NOMO-1 (cell line): ENCODE measurements at regions not wholly inside any gene's neighbourhood (a gene's known extent, or its start where the extent isn't known, plus 50 kb on each side); places are given as distances from the start of the nearest gene placed in this dataset.
"Not testable (repeated sequence)": the region's sequence is repeated elsewhere in the genome, so short reads cannot be mapped to it uniquely, and the experiment has no call there.

Source experiments
- DNase-seq, 2 experiments: peaks; one replicate each; lab custom pipeline; 2025; ENCODE audit not compliant: unreplicated experiment in 2 of 2; lab: John Stamatoyannopoulos, UW

DNA sequence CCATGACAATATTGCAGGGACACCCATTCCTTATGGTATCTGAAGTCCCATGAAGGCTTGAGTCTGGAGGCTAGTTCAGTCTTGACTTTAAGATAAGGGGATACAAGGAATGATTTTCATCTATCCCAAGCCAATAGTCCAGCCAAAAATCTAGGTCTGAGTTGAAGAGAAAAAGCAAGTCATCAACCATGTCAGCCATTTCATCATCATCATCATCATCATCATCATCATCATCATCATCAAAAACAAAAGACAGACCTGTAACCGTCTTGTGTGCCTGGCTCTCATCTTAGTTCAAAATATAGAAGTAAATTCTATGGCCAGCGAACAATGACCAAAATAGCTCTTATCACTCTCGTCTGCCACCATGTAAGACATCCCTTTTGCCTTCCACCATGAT, 59.5 kb upstream of the FAM90A26 start:
- DNase-seq, result not testable (repeated sequence)

DNA sequence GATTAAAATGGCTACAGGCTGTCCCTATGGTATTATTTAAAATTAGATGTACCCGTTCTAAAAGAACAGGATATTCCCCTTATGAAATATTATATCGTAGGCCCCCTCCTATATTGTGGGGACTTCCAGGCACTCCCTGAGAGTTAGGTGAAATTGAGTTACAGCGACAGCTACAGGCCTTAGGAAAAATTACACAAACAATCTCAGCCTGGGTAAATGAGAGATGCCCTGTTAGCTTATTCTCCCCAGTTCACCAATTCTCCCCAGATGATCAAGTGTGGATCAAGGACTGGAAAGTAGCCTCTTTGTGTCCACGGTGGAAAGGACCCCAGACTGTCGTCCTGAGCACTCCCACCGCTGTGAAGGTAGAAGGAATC, 67.1 kb upstream of the FAM90A26 start:
- not testable (repeated sequence) for DNase-seq

DNA sequence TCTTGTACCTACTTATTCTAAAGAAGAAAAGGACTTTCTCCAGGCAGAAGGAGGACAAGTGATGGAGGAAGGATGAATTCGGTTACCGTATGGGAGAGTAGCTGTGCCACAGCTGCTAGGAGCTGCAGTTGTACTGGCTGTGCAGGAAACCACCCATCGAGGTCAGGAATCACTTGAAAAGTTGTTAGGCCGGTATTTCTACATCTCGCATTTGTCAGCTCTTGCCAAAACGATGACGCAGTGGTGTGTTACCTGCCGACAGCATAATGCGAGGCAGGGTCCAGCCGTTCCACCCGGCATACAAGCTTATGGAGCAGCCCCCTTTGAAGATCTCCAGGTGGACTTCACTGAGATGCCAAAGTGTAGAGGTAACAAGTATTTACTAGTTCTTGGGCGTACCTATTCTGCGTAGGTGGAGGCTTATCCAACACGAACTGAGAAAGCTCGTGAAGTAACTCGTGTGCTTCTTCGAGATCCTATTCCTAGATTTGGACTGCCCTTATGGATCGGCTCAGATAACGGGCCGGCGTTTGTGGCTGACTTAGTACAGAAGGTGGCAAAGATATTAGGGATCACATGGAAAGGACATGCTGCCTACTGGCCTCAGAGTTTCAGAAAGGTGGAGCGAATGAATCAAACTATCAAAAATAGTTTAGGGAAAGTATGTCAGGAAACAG, 67.6 kb upstream of the FAM90A26 start:
- DNase-seq, result not testable (repeated sequence)

DNA sequence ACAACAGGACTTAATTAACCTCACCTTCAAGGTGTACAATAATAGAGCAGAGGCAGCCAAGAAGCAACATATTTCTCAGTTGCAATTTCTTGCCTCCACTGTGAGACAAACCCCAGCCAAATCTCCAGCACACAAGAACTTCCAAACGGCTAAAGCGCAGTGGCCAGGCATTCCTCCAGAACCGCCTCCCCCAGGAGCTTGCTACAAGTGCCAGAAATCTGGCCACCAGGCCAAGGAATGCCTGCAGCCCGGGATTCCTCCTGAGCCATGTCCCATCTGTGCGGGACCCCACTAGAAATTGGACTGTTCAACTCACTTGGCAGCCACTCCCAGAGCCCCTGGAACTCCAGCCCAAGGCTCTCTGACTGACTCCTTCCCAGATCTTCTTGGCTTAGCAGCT, 73.9 kb upstream of the FAM90A26 start:
- DNase-seq, result not testable (repeated sequence)

DNA sequence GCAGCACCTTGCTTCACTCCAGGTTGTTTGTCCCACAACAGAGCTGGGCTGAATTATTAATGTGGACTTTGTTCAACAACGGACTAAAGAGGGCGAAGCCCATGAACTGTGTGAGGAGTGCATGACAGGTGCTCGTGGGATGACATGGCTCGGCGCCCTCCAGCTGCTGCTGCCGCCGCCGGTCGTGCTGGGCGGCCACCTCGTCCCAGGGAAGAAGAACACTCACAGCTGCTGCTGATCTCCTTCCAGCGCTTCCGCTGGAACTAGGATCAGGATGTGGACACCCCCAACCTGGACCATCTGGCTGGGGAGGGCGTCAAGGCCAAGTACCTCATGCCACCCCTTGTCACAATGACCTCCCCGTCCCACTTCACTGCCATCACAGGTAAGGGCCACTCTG, 91.4 kb upstream of the FAM90A26 start:
- not testable (repeated sequence) for DNase-seq

DNA sequence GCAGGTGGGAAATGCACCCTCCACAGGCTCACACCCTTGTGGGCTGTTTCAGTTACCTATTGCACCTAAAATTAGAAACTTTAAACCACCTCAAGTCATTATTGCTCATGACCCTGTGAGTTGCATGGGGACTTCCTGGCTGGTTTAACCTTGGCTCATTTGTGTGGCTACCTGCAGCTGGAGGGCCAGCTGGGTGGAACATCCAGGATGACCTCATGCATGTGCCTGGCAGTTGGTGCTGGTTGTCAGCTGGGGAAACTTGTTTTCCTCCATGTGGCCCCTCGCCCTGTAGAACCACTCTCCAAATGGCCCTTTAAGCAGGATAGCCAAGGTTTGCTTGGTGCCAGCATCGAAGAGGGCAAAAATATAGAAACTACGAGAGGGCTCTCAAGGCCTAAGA, 93.2 kb upstream of the FAM90A26 start:
- DNase-seq, result not testable (repeated sequence)

DNA sequence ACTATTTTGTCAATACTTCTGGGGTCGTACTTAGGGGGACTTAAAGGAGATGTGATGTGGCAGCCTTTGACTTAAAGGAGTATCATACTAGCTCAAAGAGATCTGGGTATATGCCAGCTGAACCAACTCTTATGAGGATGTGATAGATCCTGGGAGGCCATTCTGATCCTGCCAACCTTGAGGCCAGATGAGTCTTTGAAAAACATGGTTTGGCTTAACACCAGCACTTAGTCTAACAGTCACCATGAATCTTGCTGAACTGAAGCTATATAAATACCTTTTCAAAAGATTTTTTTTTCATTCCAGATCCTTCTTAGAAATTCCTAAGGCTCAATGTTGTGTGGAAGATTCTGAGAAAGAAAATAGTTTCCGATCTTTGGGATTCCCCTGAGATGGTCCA, 93.7 kb upstream of the FAM90A26 start:
- DNase-seq, result not testable (repeated sequence)

DNA sequence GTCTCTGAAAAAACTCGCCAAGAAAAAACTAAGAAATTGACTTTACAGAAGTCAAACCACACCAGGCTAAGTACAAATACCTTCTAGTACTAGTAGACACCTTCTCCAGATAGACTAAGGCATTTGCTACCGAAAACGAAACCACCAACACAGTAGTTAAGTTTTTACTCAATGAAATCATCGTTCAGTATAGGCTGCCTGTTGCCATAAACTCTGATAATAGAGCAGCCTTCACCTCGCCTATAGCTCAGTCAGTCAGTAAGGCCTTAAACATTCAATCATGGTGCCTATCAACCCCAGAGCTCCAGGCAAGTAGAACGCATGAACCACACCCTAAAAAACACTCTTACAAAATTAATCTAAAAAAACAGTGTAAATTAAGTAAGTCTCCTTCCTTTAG, 96.8 kb upstream of the FAM90A26 start:
- DNase-seq, result not testable (repeated sequence)

DNA sequence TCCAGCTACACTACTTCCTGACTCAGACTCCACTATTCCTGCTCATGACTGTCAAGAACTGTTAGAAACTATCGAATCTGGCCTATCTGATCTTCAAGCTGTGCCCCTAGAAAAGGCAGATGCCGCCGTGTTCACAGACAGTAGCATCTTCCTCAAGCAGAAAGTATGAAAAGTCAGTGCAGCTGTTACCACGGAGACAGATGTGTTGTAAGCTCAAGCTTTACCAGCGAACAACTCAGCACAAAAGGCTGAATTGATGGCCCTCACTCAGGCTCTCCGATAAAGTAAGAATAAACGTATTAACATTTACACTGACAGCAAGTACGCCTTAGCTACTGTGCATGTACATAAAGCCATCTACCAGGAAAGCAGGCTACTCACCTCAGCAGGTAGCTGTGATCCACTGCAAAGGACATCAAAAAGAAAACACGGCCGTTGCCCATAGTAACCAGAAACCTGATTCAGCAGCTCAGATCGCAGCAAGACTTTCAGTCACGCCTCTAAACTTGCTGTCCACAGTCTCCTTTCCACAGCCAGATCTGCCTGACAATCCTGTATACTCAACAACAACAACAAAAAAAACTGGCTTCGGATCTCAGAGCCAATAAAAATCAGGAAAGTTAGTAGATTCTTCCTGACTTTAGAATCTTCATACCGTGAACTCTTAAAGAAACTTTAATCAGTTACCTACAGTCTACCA, 97.5 kb upstream of the FAM90A26 start:
- not testable (repeated sequence) for DNase-seq

DNA sequence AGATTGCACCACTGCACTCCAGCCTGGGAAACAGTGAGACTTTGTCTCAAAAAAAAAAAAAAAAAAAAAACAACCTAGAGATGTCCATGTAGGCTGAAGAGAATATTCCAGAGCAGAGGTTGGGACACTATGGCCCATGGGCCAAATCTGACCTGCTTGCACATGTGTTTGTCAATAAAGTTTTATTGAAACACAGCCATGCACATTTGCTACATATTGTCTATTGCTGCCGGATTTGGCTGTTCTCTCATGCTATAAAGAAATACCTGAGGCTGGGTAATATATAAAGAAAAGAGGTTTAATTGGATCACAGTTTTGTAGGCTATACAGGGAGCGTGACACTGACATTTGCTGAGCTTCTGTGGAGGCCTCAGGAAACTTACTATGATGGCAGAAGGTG, 102.3 kb upstream of the FAM90A26 start:
- not testable (repeated sequence) for DNase-seq

DNA sequence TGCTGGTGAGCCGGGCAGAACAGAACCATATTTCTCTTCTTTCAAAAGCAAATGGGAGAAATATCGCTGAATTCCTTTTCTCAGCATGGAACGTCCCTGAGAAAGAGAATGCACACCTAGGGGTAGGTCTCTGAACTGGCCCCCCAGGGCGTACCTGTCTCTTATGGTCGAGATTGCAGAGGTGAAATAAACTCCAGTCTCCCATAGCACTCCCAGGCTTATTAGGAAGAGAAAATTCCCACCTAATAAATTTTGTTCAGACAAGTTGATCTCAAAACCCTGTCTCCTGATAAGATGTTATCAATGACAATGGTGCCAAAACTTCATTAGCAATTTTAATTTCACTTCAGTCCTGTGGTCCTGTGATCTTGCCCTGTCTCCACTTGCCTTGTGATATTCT, 106.6 kb upstream of the FAM90A26 start:
- DNase-seq, result not testable (repeated sequence)

DNA sequence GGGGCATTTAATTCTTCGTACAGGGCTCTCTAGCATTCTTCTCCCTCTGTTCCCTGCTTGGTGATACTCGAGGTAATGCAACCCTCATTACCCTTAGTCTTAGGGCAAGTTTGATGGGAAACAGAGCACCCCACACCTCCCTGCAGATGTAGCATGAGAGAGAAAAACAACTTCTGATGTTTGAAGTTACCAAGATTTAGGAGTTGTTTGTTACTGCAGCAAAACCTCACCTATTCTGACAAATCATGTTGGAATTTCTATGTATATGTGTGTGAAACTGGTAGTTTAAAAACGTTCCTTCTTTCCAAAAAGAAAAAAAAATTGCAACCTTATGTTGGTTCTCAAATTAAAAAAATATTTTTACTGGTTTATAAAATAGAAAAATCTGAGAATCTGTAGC, 145.3 kb upstream of the FAM90A26 start:
- DNase-seq, result not testable (repeated sequence)

DNA sequence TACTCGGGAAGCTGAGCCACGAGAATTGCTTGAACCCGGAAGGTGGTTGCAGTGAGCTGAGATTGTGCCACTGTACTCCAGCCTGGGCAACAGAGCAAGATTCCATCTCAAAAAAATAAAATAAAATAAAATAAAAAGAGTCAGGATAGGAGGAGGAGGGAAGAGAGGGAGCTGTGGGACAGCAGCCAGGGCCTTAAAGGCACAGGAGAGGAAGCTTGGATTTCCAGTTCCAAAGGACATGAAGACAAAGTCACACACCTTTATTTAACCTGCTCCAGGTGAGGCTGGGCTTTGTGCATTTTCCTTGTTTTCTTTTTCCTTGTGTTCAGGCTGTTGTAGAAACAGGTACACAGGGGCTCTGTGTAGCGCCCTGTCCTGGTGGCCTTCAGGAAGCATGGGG, 138.2 kb upstream of the HMX1 start:
- not testable (repeated sequence) for DNase-seq

DNA sequence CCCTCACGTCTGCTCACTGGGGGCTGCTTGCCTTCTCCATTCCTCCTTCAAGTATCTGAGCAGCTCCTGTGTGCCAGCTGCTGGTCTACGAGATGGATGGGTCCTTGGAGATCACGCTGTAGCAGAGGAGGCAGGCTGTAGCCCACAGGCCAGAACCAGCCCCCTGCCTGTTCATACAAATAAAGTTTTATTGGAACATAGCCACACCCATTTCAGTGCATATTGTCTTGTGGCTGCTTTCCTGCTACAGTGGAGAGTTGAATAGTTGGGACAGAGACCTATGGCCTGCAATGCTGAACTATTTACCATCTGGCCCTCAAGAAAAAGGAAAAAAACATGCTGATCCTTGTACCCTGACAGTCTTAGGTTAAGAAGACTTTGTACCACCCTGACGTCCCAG, 136.8 kb upstream of the HMX1 start:
- not testable (repeated sequence) for DNase-seq

DNA sequence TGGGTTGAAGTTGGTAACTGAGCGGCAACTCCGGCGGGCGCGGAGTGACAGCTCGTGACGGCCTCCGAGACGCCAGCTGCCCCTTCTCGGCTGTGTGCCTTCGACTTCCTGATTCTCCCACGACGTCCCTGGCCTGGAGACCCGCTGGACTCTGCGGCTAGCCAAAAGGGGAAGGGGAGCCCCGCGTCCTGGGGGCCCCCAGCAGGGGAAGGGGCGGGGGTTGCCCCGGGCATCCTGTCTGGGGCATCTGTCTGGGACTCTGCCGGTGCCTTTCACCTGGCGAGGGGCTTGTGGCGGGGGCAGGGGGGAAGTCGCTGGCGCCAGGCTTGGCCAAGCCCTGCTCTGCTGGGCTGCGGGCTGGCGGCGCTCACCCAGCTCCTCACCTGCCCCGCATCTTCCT, 129.5 kb upstream of the HMX1 start:
- not testable (repeated sequence) for DNase-seq

DNA sequence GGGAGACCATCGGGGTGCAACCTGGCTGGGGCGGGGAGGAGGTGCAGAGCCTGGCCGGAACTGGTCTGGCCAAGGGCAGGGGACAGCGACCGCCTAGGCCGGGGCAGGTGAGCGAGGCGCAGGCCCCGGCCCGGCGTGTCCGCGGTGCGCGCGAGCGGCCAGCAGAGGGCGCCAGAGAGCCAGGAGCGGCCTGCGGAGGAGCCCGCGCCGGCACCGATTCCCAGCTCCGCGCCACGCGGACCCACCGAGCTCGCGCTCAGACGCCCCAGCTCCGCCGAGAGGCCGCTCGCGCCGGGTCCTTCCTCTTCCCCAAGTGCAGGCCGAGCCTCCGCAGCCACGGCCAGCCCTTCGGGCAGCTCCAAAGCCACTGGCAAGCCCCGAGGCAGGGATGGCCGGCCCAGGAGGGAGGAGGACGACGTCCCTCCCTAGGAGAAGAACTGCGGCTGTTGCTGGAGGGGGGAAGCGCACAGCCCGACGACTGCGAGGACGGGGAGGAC, 128.9 kb upstream of the HMX1 start:
- DNase-seq, result peak; percentile 23 to 41

DNA sequence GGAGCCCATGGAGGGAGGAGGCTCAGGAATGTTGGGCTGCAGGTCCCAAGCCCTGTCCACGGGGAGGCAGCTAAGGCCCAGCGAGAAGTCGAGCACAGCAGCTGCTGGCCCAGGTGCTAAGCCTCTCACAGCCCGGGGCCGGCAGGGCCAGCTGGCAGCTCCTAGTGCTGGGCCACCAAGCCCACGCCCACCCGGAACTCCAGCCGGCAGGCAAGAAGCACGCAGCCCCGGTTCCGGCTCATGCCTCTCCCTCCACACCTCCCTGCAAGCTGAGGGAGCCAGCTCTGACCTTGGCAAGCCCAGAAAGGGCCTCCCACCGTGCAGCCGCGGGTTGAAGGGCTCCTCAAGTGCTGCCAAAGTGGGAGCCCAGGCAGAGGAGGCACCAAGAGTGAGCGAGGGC, 121.3 kb upstream of the HMX1 start:
- DNase-seq, result not testable (repeated sequence)

DNA sequence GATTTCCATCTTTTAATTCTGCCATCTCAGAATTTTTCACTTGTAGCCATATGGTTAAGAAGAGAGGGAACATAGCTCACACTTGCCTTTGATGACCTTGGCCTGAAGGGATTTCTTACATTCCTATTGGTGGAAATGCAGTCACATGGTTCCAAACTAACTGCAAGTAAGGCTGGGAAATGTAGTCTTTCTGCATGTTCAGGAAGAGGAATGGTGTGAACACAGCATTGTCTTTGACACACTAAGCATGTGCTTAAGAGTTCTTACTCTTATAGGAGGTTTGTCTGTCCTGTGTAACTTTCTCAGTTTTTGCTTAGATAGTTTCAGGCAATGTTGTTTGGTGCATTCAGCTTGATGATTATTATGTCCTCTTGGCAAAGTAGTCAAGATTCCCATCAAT, 119.8 kb upstream of the HMX1 start:
- not testable (repeated sequence) for DNase-seq

DNA sequence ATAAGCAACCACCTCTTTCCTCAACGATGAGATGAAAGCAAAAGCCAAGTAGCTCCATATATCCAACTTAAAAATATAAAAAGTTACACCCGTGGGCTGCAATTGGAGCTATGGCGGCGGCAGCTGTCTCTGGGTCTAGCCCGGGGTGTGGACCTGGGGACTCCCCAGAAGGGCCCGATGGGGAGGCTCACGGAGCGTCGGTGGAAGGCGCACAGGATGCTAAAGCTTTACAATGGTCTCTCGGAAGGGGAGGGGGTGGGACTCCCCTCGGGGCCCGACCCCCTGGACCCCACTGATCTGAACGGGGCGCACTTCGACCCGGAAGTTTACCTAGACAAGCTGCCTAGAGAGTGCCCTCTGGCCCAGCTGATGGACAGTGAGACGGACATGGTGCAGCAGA, 118.7 kb upstream of the HMX1 start:
- not testable (repeated sequence) for DNase-seq

DNA sequence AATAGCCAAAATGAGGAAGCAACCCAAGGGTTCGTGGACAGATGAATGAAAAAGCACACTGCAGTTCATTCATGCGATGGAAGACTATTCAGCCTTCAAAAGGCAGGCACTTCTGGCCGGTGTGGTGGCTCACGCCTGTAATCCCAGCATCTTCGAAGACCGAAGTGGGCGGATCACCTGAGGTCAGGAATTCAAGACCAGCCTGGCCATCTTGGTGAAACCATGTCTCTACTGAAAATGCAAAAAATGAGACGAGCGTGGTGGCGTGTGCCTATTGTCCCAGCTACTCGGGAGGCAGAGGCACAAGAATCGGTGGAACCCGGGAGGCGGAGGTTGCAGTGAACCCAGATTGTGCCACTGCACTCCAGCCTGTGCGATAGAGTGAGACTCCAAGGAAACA, 114.1 kb upstream of the HMX1 start:
- not testable (repeated sequence) for DNase-seq

DNA sequence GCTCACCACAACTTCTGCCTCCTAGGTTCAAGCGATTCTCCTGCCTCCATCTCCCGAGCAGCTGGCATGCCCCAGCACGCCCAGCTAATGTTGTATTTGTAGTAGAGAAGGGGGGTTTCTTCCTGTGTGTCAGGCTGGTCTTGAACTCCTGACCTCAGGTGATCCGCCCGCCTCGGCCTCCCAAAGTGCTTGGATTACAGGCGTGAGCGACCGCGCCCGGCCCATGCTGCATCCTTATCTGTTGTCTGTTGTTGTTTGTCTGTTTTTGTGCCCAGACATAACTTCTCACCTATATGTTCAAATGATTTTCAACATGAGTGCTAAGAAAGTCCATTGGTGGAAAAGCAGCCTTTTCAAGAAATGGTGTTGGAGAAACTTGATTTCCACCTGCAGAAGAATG, 113.0 kb upstream of the HMX1 start:
- DNase-seq, result not testable (repeated sequence)

DNA sequence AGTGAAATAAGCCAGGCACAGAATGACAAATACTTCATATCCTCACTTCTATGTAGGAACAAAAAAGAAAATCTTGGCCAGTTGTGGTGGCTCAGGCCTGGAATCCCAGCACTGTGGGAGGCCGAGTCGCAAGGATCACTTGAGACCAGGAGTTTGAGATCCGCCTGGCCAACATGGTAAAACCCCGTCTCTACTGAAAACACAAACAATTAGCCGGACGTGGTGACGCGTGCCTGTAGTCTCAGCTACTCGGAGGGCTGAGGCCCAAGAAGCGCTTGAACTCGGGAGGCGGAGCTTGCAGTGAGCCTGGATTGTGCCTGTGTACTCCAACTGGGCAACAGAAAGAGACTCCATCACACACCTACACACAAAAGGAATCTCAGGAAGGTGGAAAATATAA, 112.3 kb upstream of the HMX1 start:
- DNase-seq, result not testable (repeated sequence)
